ENCODE measurements at regions not wholly inside any gene's neighbourhood (a gene's known extent, or its start where the extent isn't known, plus 50 kb on each side); places are given as distances from the start of the nearest gene placed in this dataset.

DNA sequence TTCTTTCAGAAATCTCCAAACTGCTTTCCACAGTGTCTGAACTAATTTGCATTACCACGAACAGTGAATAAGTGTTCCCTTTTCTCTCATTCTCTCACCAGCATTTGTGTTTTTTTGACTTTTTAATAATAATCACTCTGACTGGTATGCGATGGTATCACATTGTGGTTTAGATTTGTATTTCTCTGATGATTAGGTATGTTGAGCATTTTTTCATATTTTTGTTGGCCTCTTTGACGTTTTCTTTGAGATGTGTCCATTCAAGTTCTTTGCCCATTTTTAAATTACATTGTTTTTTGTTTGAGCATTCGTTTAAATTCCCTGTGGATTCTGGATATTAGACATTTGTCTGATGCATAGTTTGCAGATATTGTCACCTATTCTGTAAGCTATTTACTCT lies 1639.6 kb upstream of the TENM4 start:
- TF ChIP-seq, protein P1, sequence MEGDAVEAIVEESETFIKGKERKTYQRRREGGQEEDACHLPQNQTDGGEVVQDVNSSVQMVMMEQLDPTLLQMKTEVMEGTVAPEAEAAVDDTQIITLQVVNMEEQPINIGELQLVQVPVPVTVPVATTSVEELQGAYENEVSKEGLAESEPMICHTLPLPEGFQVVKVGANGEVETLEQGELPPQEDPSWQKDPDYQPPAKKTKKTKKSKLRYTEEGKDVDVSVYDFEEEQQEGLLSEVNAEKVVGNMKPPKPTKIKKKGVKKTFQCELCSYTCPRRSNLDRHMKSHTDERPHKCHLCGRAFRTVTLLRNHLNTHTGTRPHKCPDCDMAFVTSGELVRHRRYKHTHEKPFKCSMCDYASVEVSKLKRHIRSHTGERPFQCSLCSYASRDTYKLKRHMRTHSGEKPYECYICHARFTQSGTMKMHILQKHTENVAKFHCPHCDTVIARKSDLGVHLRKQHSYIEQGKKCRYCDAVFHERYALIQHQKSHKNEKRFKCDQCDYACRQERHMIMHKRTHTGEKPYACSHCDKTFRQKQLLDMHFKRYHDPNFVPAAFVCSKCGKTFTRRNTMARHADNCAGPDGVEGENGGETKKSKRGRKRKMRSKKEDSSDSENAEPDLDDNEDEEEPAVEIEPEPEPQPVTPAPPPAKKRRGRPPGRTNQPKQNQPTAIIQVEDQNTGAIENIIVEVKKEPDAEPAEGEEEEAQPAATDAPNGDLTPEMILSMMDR (IDR thresholded peaks at IDR 0.05): no peak
- TF ChIP-seq EZH2 (IDR thresholded peaks at IDR 0.05): no peak

All from neural progenitor cell (in vitro differentiated cells).